NCI-H1694 treated with DMSO at 0.1 percent for 48 hours (cell line): ENCODE measurements at regions not wholly inside any gene's neighbourhood (a gene's known extent, or its start where the extent isn't known, plus 50 kb on each side); places are given as distances from the start of the nearest gene placed in this dataset.
"Not testable (repeated sequence)": the region's sequence is repeated elsewhere in the genome, so short reads cannot be mapped to it uniquely, and the experiment has no call there.

Experiments
- DNase-seq: peaks from one replicate; lab custom pipeline; 2025; lab: John Stamatoyannopoulos, UW

DNA sequence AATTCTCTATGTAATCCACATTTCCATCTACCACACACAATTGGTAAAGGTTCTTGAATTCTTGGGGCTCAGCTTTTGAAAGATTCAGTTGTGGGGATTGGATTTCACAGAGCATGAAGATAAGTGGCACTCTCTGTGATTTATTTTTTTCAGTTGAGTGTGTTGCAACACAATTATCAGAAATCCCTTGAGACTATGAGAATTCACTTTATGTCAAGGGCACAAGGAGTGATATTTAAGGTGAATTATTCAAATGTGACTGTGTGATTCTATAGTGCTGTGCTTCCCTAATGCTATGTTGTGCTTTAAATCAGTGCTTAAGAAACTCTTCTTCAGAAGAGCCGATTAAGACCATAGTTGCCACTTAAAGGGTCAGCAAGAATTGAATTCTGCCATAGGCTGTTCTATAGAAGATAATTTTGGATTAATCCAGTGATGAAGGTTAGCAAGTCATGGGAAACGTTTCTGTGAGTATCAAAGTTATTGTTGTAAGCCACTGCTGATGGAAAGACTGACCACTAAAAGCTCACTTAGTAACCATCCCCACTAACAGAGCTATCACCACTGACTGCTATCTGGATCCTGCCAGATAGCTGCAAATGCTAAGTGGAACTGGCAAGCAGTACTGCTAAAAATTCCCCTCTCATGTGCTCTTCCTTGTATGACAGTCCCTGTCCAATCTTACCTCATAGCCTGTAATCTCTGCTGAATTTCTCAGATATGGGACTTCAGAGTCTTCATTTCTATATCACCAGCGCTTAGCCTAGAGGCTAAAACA, 134.0 kb upstream of the SEMA3D start:
- DNase-seq, result no peak

DNA sequence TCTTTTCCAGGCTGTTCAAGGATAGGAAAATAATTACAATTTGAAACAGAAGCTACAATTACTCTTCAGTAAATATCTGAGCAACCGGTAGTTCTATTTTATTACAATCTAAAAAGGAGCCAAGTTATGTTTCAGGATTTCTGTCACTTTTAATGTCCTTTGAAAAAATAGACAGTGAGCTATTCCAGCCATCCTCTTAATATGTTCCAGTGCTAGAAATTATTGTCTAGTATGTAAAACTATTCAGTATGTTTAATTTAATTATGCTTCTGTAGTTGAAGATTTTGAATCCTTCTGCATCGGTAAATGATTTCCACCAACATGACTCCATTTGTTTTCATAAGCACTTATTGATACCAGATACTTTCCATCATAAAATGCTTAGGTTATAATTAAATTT, 129.6 kb upstream of the SEMA3D start:
- DNase-seq, result no peak

DNA sequence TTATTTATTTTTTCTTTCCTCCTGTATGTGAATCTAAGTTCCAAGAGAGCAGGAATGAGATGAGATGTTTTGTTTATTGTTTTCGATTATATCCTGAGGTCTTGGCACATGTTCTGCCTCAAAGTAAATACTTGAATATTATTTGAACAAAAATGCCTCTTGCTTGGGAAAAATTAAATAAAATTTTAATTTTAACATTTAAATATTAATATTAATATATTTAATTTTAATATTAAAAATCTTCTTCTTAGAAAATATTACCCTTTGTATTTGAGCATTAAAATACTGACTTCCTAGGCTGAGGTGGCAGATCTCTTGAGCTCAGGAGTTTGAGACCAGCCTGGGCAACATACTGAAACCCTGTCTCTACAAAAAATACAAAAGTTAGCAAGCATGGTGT, 123.4 kb upstream of the SEMA3D start:
- DNase-seq, result no peak

DNA sequence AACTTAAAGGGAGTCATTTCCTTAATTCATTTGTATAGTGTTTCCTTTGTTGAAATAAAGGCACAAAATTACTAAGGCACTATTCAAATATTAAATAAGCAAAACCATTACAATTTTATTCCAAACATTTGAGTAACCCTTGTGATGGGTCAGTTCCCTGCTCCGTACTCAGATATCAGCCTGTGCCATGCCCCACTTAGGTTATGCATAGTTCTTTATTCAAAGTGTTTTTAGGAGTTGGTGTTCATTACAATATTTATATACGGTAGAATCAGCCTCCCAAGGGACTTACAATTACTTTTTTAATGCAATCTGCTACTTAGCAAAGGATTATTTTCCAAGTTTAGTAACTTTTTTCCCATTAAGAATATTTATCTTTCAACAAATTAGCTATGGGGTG, 119.3 kb upstream of the SEMA3D start:
- DNase-seq, result no peak

DNA sequence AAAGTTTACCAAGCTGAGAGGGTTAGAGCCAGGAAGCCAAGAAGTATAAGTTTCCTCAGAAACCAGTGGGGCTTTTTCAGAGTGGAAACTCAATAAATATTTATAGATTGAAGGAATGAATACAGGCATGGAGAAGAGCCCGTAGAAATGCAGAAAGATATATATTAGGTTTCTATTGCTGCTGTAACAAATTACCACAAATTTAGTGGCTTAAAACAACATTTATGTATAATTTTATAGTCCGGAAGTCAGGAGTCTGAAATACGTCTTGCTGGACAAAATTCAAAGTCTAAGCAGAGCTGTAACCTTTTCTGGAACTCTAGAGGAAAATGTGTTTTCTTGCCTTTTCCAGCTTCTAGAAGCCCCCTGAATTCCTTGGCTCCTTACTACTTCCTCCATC, 107.3 kb upstream of the SEMA3D start:
- DNase-seq, result no peak

DNA sequence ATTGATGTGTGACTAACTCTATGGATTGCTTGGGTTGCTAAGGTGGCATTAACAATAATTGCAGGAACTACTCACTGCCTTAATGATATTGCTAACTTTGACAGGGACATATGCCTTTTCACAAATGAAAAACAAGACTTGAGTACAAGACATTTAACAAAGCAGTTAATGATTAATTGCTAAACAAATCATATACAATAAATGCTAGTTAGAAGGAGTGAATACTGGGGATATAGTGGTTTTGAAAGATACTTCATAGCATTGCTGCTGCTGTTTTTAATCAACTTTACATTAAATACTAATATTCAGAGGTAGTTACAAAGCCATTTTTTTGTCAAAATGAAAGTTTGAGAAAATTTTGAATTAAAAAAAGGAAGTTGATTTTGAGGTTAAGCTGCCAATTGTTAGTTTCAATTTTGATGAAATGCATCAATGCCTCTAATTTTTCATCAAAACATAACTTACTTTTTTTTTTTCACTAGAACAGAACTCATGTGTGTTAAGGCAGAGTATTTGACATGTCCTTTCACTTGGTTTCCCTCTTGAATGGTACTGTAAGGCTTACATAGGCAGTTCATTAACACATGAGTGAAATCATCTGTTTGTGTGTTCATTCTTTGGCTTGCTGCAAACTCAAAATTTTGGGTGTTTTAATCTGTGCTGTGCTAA, 106.2 kb upstream of the SEMA3D start:
- no peak for DNase-seq

DNA sequence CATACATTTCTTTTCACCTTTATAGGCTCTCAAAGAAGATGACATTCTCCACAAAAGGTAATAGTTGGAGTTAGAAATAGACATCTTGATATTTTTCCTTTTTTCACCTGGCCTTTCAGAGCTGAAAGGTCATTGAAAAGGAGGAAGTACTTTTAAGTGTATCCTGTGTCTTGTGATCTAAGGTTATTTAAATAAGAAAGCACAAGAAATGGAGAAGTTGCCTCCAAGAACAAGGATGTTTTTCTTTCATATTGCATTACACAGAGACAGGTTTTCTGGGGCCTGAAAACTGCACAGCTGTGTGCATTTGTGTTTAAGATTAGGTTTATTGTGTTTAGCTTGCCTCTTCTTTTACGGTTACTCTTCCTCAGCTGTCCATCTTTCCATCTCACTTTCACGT, 103.4 kb upstream of the SEMA3D start:
- no peak for DNase-seq

DNA sequence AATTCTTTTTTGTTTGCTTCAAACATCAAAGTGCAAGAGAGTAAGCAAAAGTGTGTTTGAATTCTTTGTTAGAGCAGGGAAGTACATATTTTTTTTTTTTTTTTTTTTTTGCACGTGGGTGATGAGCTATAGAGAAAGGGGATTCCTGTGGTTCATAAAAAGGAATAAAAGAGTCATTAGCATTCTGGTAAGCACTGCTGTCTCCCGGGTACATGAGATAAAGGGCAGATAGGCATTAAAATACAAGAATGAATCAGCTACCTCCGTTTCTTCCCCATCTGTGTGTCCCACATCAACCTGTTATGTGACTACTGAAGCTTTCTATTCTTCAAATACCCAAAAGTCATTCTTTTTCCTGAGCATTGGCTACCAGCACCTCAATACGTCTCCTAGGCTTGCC, 102.4 kb upstream of the SEMA3D start:
- no peak for DNase-seq

DNA sequence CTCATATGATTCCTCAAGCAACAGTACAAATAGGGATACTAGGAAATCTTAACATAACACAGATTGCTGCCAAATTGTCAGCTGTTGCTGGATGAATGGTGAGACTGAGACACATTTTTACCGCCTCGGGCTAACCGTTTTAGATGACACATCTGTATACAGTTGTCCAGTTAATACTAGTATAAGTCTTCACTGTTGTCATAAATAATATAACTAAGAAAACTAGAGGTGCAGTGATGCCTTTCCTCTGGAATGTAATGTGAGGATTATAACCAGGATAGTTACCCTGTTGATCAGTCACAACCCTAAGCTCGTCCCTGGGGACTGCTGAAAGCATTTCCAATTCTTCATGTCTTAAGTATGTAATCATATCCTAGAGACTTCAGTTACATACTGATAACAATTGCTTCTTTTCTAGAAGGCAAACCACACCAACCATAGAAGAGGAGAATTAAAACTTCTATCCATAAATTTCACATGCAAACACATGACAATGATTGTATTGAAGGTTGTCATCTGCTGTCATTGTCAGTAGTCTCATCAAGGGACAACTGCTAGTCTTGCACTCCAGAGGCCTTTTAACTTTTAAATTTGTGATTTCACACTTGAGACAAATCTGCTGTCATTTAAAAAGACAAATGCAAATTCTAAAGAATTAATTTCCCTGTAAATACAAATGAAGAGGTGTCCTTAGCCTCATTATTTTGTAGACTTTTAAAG, 100.4 kb upstream of the SEMA3D start:
- no peak for DNase-seq

DNA sequence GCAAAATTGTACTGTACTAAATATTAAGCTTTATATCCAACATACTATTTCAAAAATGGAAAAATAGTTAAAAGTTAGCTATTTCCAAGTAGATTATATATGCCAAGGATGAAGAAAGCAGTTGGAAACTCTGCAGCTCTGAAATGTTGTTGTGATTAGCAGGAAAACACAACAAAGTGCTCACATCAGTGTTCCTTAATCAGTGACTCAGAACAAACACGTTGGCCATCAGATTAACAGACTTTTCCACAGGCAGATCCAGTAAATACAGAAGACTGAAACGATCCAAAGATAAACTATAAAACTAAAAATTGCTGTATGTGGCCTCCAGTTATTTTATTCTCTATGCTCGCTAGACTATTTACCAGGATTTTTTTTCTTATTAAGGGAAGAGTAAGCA, 99.6 kb upstream of the SEMA3D start:
- DNase-seq, result no peak

DNA sequence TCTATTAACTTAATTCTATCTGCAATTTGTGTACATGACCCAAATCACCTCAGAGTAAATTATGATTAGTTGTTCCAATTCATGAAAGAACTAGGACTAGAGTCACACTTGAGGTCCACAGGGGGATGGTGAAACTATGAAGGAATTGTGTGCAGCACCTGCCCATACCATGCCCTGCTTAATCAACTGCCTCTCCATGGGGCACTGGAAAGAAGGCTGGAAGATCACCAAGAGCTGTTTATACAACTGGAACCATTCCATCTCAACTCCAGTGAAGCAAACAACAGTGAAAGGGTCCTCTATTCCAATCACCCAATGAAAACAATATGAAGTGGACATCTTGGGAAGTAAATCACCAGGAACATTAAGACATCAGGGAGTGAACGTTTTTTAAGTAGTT, 98.7 kb upstream of the SEMA3D start:
- DNase-seq, result no peak

DNA sequence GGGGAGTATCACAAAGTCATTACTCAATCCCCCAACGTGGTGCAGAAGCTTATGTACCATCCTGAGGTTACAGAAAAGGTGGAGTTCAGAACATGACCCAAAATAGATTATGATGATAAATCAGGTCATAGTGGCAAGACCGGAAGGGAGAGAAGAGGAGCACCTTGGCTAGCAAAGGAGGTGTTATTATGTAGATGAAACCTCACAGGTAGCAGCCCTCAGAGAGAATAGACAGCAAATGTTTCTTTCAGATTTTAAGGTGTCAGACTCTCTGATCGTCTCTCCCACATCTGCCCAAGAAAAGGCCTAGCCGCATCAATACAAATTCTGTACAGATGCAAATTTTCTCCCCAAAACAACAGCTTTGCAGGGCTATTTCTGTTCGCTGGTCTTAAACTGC, 88.3 kb upstream of the SEMA3D start:
- DNase-seq, result no peak

DNA sequence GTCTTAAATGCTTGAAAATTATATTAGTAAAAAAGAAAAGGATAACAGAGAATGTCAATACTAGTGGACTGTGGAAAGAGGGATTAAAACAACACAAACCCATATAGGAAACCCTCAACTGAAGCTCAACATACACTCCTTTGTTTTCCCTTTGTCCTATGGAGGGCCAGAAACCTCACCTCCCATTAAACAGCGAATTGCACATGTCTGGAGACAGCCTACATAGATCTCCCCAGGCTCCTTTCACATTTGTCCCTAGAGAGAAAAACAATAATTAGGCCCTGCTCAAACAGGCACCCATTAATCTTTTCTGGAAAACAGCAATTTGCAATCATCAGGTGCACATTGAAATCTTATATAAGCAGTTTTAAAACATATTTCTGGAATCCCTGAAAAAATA, 87.6 kb upstream of the SEMA3D start:
- no peak for DNase-seq

DNA sequence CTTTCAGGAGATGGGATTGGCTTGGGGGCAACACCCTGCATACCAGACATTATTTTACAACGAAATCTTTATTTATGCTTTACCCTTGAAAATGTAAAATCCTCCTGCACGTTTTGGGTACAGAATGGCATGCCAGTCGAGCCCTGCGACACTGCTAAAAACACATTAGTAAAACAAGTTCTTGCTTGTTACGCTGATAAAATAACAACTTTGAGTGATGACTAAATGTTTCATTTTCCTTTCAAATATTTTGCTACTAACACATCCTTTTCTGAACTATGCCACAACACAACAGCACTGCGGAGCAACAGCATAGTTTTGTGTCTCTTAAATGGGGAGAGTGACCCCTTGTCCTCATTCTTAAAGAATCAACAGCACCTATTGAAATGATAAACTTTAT, 76.0 kb upstream of the SEMA3D start:
- DNase-seq, result no peak

DNA sequence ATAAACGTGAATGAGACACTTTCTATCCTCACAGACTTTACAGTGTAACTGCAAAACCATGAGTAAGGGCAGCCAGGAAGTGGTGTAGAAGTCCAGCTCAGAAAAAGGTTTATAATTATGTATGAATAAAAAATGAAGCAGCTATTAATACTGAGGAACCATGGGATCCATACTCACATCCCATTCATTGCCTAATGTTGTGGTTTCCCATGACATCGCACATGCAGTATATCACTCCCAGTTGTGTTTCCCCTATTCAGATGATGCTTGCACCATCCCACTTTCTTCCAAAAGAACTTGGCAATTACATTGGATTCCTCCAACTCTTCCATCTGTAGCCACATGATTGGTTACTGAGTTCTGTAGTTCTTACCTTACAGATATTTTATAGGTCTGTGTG, 74.5 kb upstream of the SEMA3D start:
- DNase-seq, result no peak

DNA sequence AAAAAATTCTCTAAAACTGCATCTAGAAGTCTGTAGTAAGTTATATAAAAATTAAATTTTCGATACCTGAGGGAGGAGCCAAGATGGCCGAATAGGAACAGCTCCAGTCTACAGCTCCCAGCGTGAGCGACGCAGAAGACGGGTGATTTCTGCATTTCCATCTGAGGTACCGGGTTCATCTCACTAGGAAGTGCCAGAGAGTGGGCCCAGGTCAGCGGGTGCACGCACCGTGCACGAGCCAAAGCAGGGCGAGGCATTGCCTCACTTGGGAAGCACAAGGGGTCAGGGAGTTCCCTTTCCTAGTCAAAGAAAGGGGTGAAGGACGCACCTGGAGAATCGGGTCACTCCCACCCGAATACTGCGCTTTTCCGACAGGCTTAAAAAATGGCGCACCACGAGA, 62.9 kb upstream of the SEMA3D start:
- DNase-seq, result not testable (repeated sequence)

DNA sequence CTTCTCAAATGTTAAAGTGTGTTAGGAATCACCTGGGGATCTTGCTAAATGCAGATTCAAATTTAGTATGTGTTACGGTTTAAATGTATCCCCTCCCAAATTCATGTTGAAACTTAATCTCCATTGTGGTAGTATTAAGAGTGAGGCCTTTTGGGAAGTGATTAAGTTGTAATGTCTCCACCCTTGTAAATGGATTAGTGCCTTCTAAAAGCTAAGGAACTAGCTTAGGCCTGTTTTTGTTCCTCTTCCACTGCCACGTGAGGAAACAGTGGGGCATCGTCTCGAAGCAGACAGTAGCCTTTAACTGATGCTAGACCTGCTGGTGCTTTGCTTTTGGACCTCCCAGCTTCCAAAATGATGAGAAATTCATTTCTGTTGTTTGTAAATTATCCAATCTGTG, 52.3 kb upstream of the SEMA3D start:
- no peak for DNase-seq

DNA sequence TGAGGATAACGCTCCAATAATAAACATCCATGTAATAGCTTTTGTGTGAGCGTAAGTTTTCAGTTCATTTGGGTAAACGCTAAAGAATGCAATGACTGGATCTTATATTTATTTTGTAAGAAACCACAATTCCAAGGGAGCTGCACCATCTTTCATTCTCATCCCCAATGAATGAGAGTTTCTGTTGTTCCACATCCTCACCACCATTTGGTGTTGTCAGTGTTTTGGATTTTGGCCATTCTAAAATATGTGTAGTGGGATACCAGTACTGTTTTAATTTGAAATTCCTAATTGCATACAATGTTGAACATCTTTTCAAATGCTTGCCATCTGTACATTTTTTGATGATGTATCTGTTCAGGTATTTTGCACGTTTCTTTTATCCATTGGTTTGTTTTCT, 50.9 kb upstream of the SEMA3D start:
- DNase-seq, result no peak
